CD4-positive, alpha-beta T cell (primary cell): ENCODE measurements at regions not wholly inside any gene's neighbourhood (a gene's known extent, or its start where the extent isn't known, plus 50 kb on each side); places are given as distances from the start of the nearest gene placed in this dataset.

Experiments
- ATAC-seq: fragments of 200-7000 bp; cut with Tn5 transposase; one replicate; pipeline ENCODE4 v1.10.0; 2022; ENCODE audit warnings: mild to moderate bottlenecking; ENCODE audit not compliant: poor library complexity
- CTCF ChIA-PET: fragments of 350-600 bp; sonication (Branson Sonifier 250); formaldehyde crosslinking; loops from one replicate; lab custom pipeline; 2021; ENCODE audit warnings: antibody characterized with exemption, inconsistent platforms; lab: Charles Lee
- POLR2A ChIA-PET: fragments of 350-600 bp; sonication (Branson Sonifier 250); formaldehyde crosslinking; loops from one replicate; lab custom pipeline; 2021; ENCODE audit warnings: antibody characterized with exemption, inconsistent platforms; lab: Charles Lee
- DNase-seq, 14 experiments: peaks; one replicate each; pipeline ENCODE4 v3.0.0-alpha.2; 2013 to 2020; ENCODE audit warnings: mixed read lengths in 2 of 14
- H3K27ac ChIP-seq, 2 donors: one replicate each; pipeline versions ENCODE4 v1.5.1 to v1.7.0; 2013; ENCODE audit warnings: low read length in 2 of 2, low read depth in 1 of 2, mild to moderate bottlenecking in 1 of 2
- H3K27me3 ChIP-seq, 2 experiments: 1 replicate in 1 of 2; 2 replicates in 1 of 2; pipeline versions ENCODE4 v1.6.1 to v1.7.0; 2013; ENCODE audit warnings: low read length in 2 of 2, control low read depth in 1 of 2, mild to moderate bottlenecking in 1 of 2, moderate library complexity in 1 of 2; ENCODE audit not compliant: insufficient read depth in 2 of 2, control insufficient read depth in 1 of 2
- H3K36me3 ChIP-seq: one replicate; pipeline ENCODE4 v1.6.1; 2013; ENCODE audit warnings: low read length, control low read depth; ENCODE audit not compliant: insufficient read depth
- H3K4me1 ChIP-seq: one replicate; pipeline ENCODE4 v1.6.1; 2013; ENCODE audit warnings: low read length, control low read depth; ENCODE audit not compliant: insufficient read depth
- H3K4me3 ChIP-seq: one replicate; pipeline ENCODE4 v1.5.1; 2013; ENCODE audit warnings: mild to moderate bottlenecking, low read length, moderate library complexity
- H3K9me3 ChIP-seq, 2 experiments: 1 replicate in 1 of 2; 2 replicates in 1 of 2; pipeline versions ENCODE4 v1.6.1 to v1.7.0; 2013; ENCODE audit warnings: low read length in 2 of 2, mild to moderate bottlenecking in 2 of 2, control low read depth in 1 of 2, moderate library complexity in 1 of 2; ENCODE audit not compliant: control insufficient read depth in 1 of 2, insufficient read depth in 1 of 2
- H3K27ac Mint-ChIP-seq: one replicate; pipeline ENCODE4 v1.8.0; 2020; ENCODE audit warnings: mixed read lengths
- H3K27me3 Mint-ChIP-seq: one replicate; pipeline ENCODE4 v1.8.0; 2021; ENCODE audit warnings: mixed read lengths
- H3K36me3 Mint-ChIP-seq: one replicate; pipeline ENCODE4 v1.8.0; 2021; ENCODE audit warnings: low read depth, mixed read lengths
- H3K4me1 Mint-ChIP-seq: one replicate; pipeline ENCODE4 v1.8.0; 2021; ENCODE audit warnings: low read depth, mixed read lengths
- H3K4me3 Mint-ChIP-seq: one replicate; pipeline ENCODE4 v1.8.0; 2020; ENCODE audit warnings: mild to moderate bottlenecking, mixed read lengths
- H3K9me3 Mint-ChIP-seq: one replicate; pipeline ENCODE4 v1.8.0; 2020; ENCODE audit warnings: mixed read lengths
- CTCF ChIP-seq: fragments of 200-600 bp; IDR thresholded peaks from one replicate; pipeline ENCODE4 v1.8.0; 2022; ENCODE audit warnings: antibody characterized with exemption, mild to moderate bottlenecking
- intact Hi-C, 2 experiments: fragments of 100-400 bp; cut with DNase I in 1 of 2; cut with micrococcal nuclease in 1 of 2; formaldehyde crosslinking; loops; one replicate each; pipeline versions ENCODE4 v1.15.1 to v1.9.0; 2023 to 2025; cut with DNase I, micrococcal nuclease

GRCh38 chr2:18426174-18426573 lies 134.3 kb downstream of the RDH14 start:
- TF ChIP-seq CTCF: no peak
- Histone ChIP-seq H3K9me3 (no peaks in the 10 kb centered on the region), H3K27ac (no peak overlapping the region), H3K27me3 (no peaks in the 10 kb centered on the region), H3K4me3 (no peak overlapping the region), H3K4me1 (no peaks in the 10 kb centered on the region), H3K36me3 (no peaks in the 10 kb centered on the region)
- DNase-seq (no peak), ATAC-seq (no peak)
- H3K4me1 Mint-ChIP-seq: no peaks in the 10 kb centered on the region
- CTCF ChIA-PET: no interaction called here
- H3K27ac Mint-ChIP-seq: no peak overlapping the region
- H3K36me3 Mint-ChIP-seq: no peaks in the 10 kb centered on the region
- intact Hi-C loops: no loop called here
- peaks cover 6% of the 10 kb centered on the region for H3K27me3 Mint-ChIP-seq
- H3K9me3 Mint-ChIP-seq: no peaks in the 10 kb centered on the region
- H3K4me3 Mint-ChIP-seq: no peak overlapping the region
- POLR2A ChIA-PET: no interaction called here

- intact Hi-C loops: no loop called here
- Mint-ChIP-seq H3K9me3 (no peaks in the 10 kb centered on the region), H3K4me1 (no peaks in the 10 kb centered on the region), H3K36me3 (no peaks in the 10 kb centered on the region), H3K27ac (no peak overlapping the region), H3K27me3 (peaks cover 6% of the 10 kb centered on the region), H3K4me3 (no peak overlapping the region)
- Histone ChIP-seq H3K36me3 (no peaks in the 10 kb centered on the region), H3K4me3 (no peak overlapping the region), H3K27ac (no peak overlapping the region), H3K27me3 (no peaks in the 10 kb centered on the region), H3K4me1 (no peaks in the 10 kb centered on the region), H3K9me3 (no peaks in the 10 kb centered on the region)
- no peak for TF ChIP-seq CTCF
- POLR2A ChIA-PET: no interaction called here
- DNase-seq: no peak
- CTCF ChIA-PET: no interaction called here
- no peak for ATAC-seq
Observed at GRCh38 chr2:18425210-18425703, 135.2 kb downstream of the RDH14 start.

DNA sequence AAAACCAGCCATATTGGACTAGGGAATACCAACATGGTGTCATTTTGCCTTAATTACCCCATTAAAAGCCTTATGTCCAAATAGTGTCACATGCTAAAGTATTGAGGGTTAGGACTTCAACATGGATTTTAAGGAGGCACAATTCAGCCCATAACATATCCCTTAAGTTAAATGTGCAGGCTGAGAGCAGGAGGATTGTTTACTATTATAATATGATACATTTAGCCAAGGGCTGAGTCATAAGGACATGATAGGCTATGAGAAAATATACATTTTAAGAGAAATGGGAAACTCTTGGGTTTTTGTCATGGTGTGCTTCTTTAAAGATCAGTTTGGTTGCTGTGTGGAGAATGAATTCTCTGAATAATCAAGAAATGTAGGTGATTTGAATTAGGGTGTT lies 136.8 kb downstream of the RDH14 start:
- no peak for TF ChIP-seq CTCF
- no peak for DNase-seq
- Mint-ChIP-seq H3K27ac (no peak overlapping the region), H3K36me3 (no peaks in the 10 kb centered on the region), H3K27me3 (peaks cover 6% of the 10 kb centered on the region), H3K4me1 (no peaks in the 10 kb centered on the region), H3K4me3 (no peak overlapping the region), H3K9me3 (no peaks in the 10 kb centered on the region)
- no peaks in the 10 kb centered on the region for H3K9me3 ChIP-seq
- POLR2A ChIA-PET: no interaction called here
- no peak for ATAC-seq
- CTCF ChIA-PET: no interaction called here
- intact Hi-C loops: no loop called here
- no peaks in the 10 kb centered on the region for H3K27me3 ChIP-seq
- H3K27ac ChIP-seq: no peak overlapping the region
- H3K4me1 ChIP-seq: no peaks in the 10 kb centered on the region
- H3K36me3 ChIP-seq: no peaks in the 10 kb centered on the region
- H3K4me3 ChIP-seq: no peak overlapping the region
